Body of pancreas (tissue), 4 donors: ENCODE measurements at regions not wholly inside any gene's neighbourhood (a gene's known extent, or its start where the extent isn't known, plus 50 kb on each side); places are given as distances from the start of the nearest gene placed in this dataset.

Experiments used
- CTCF ChIP-seq, 7 experiments: fragments of 450-650 bp in 4 of 7; fragments of 200-600 bp in 3 of 7; sonication (generic) in 3 of 7; IDR thresholded peaks; one replicate each; pipeline ENCODE4 v1.5.1; 2016 to 2019; ENCODE audit warnings: antibody characterized with exemption in 7 of 7
- POLR2A ChIP-seq, 3 donors: fragments of 450-650 bp; IDR thresholded peaks; one replicate each; pipeline ENCODE4 v1.6.1; 2016; ENCODE audit warnings: antibody characterized with exemption in 3 of 3, mild to moderate bottlenecking in 2 of 3

GRCh38 chr3:30303770-30304169 is 302.6 kb upstream of the TGFBR2 start:
- TF ChIP-seq CTCF (IDR thresholded peaks at IDR 0.05) (no peak), POLR2A (IDR thresholded peaks at IDR 0.05) (no peak)
